ENCODE measurements at regions not wholly inside any gene's neighbourhood (a gene's known extent, or its start where the extent isn't known, plus 50 kb on each side); places are given as distances from the start of the nearest gene placed in this dataset.
"Not testable (repeated sequence)": the region's sequence is repeated elsewhere in the genome, so short reads cannot be mapped to it uniquely, and the experiment has no call there.

GRCh38 chr2:36180293-36180692, 175.3 kb upstream of the CRIM1 start:
- DNase-seq (ENCODE audit: low read depth); H3K4me1 ChIP-seq (ENCODE audit: insufficient read depth, low read length); H3K9me3 ChIP-seq (ENCODE audit: insufficient read depth, low read depth, low read length); H3K9me3 Mint-ChIP-seq (ENCODE audit: unreplicated experiment); H3K27ac Mint-ChIP-seq (ENCODE audit: unreplicated experiment); H3K4me3 Mint-ChIP-seq (ENCODE audit: unreplicated experiment); H3K27me3 ChIP-seq (ENCODE audit: insufficient read depth, low read length); H3K4me2 ChIP-seq (ENCODE audit: low read length); H3K79me2 ChIP-seq (ENCODE audit: insufficient read depth, low read length); H3K4me1 Mint-ChIP-seq (ENCODE audit: low read depth, unreplicated experiment); H3K36me3 Mint-ChIP-seq (ENCODE audit: low read depth, unreplicated experiment); H3K4me3 ChIP-seq (ENCODE audit: insufficient read depth, low read depth, low read length); FAIRE-seq; H3K9ac ChIP-seq (ENCODE audit: low read length); H3K36me3 ChIP-seq (ENCODE audit: insufficient read depth, low read length); H3K27ac ChIP-seq (ENCODE audit: low read depth, low read length); H2AFZ ChIP-seq (ENCODE audit: low read depth, low read length); H3K27me3 Mint-ChIP-seq (ENCODE audit: low read depth, unreplicated experiment); H4K20me1 ChIP-seq (ENCODE audit: insufficient read depth, low read length): not testable (repeated sequence)

GRCh38 chr2:36179668-36180269, 175.8 kb upstream of the CRIM1 start:
- not testable (repeated sequence) for H3K36me3 ChIP-seq (ENCODE audit: insufficient read depth, low read length); H3K36me3 Mint-ChIP-seq (ENCODE audit: low read depth, unreplicated experiment); H3K27ac Mint-ChIP-seq (ENCODE audit: unreplicated experiment); H3K79me2 ChIP-seq (ENCODE audit: insufficient read depth, low read length); H3K4me1 Mint-ChIP-seq (ENCODE audit: low read depth, unreplicated experiment); H3K9ac ChIP-seq (ENCODE audit: low read length); H3K27me3 Mint-ChIP-seq (ENCODE audit: low read depth, unreplicated experiment); H3K4me2 ChIP-seq (ENCODE audit: low read length); H4K20me1 ChIP-seq (ENCODE audit: insufficient read depth, low read length); H3K4me3 ChIP-seq (ENCODE audit: insufficient read depth, low read depth, low read length); H3K9me3 ChIP-seq (ENCODE audit: insufficient read depth, low read depth, low read length); H3K4me3 Mint-ChIP-seq (ENCODE audit: unreplicated experiment); H2AFZ ChIP-seq (ENCODE audit: low read depth, low read length); H3K9me3 Mint-ChIP-seq (ENCODE audit: unreplicated experiment); DNase-seq (ENCODE audit: low read depth); H3K27ac ChIP-seq (ENCODE audit: low read depth, low read length); FAIRE-seq; H3K27me3 ChIP-seq (ENCODE audit: insufficient read depth, low read length); H3K4me1 ChIP-seq (ENCODE audit: insufficient read depth, low read length)

GRCh38 chr2:36178384-36178783, 177.2 kb upstream of the CRIM1 start:
- no peaks in the 10 kb centered on the region for H3K4me1 ChIP-seq (ENCODE audit: insufficient read depth, low read length)
- no peak overlapping the region for H3K27ac ChIP-seq (ENCODE audit: low read depth, low read length)
- no peaks in the 10 kb centered on the region for H3K36me3 ChIP-seq (ENCODE audit: insufficient read depth, low read length)
- H3K27me3 ChIP-seq (ENCODE audit: insufficient read depth, low read length): no peaks in the 10 kb centered on the region
- no peak overlapping the region for H3K4me2 ChIP-seq (ENCODE audit: low read length)
- H3K79me2 ChIP-seq (ENCODE audit: insufficient read depth, low read length): no peaks in the 10 kb centered on the region
- DNase-seq (ENCODE audit: low read depth) (peak; percentile 48), FAIRE-seq (no peak)
- Mint-ChIP-seq H3K4me1 (ENCODE audit: low read depth, unreplicated experiment) (peaks cover 3% of the 10 kb centered on the region), H3K27ac (ENCODE audit: unreplicated experiment) (no peak overlapping the region), H3K9me3 (ENCODE audit: unreplicated experiment) (peaks cover 7% of the 10 kb centered on the region), H3K27me3 (ENCODE audit: low read depth, unreplicated experiment) (no peaks in the 10 kb centered on the region), H3K36me3 (ENCODE audit: low read depth, unreplicated experiment) (no peaks in the 10 kb centered on the region), H3K4me3 (ENCODE audit: unreplicated experiment) (no peak overlapping the region)
- H2AFZ ChIP-seq (ENCODE audit: low read depth, low read length): no peak overlapping the region
- H3K9me3 ChIP-seq (ENCODE audit: insufficient read depth, low read depth, low read length): no peaks in the 10 kb centered on the region
- TF ChIP-seq CTCF (IDR thresholded peaks at IDR 0.05; ENCODE audit: insufficient read depth, low read depth, low read length): no peak
- no peak for TF ChIP-seq EZH2 (IDR thresholded peaks at IDR 0.05; ENCODE audit: insufficient read depth, low read length)
- no peak overlapping the region for H3K9ac ChIP-seq (ENCODE audit: low read length)
- no peak overlapping the region for H3K4me3 ChIP-seq (ENCODE audit: insufficient read depth, low read depth, low read length)
- H4K20me1 ChIP-seq (ENCODE audit: insufficient read depth, low read length): no peaks in the 10 kb centered on the region
